ENCODE measurements at regions not wholly inside any gene's neighbourhood (a gene's known extent, or its start where the extent isn't known, plus 50 kb on each side); places are given as distances from the start of the nearest gene placed in this dataset.
"Not testable (repeated sequence)": the region's sequence is repeated elsewhere in the genome, so short reads cannot be mapped to it uniquely, and the experiment has no call there.

DNA sequence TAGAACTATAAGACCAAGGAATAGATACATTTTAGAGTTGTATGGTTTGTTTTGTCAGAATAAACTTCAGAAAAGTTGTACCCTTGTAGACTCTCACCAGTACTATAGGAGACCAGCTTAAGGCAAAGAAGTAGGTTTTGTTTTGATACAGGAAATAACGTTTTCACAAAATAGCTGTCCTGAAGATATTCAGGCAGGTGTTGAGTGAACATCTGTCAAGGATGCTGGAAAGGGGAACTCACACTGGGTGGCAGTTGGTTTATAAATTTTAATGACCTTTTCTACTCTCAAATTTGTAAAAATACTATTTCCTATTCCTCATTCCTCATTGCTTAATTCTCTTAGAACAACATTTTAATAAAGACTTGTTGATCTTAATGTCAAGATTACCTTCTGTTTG, 174.0 kb upstream of the MAN1A1 start:
- DNase-seq = no peak

DNA sequence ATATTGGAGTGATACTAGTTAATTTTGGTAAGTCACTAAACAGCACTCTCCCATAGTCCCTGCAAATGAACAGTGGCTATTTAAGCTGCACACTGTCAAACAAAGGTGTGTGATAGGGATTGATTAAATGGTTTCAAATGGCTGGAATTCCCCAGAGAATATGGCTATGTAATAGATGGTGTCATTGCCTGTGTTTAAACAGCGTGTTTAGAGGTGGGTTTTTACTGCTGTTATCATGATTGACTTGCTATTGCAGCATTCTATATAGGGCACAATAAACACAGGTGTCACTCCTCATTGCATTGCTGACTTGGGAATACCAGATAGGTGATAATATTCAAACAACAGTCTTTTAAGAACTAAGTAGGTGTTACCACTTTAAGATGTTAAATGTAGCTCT, 171.7 kb upstream of the MAN1A1 start:
- no peak for DNase-seq

DNA sequence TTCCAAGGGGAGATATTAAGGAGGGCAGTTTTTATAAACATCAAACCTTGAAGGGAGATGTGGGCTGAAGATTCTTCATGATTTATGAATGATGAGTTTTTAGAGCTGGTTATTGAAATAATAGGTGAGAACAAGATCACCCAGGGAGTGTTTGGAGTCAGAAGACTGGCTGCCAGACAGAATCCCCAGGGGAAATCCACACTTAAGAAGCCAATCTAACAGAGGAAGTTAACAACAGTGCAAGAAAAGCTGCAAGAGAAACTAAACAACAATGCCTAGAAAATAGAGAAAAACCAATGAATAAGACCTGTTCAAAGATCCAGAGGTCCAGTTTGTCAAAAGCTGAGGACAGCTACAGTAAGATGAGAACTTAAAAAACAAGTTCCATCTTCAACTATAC, 167.9 kb upstream of the MAN1A1 start:
- no peak for DNase-seq

DNA sequence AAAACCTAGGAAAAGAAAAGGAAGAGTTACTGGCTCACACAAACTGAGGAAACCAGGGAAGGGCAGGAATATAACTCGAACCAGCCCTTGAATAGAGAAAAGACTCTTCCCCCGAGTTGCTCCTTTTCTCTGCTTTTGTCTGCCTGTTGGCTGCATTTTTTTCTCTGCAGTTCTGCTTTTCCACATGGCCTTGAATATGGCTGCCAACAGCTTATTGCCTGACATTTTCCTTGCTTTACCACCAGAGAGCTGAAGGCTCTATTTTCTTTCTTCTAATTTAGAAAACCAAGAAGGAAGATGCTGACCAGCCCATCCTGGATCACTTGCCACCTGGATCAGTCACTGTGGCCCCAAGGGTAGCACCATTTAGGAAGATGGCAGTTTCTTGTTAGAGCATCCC, 164.8 kb upstream of the MAN1A1 start:
- DNase-seq = no peak

DNA sequence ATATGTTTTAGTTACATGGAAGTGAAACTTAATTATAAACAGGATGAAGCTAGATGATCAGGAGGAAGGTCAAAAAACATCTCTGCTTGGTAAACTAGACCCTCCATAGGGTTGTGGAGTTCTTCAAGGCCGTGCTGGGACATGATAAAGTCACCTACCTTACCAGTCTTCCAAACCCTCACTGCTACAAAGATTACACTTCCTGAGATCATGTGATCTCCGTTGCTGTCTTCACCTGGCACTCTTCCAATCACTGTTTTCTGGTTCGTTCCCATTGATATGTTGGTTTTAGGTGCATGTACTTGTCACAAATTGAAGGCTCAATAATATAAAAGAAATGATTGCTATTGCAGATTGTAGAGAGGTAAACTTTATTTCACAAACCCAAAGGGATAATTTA, 161.5 kb upstream of the MAN1A1 start:
- no peak for DNase-seq

DNA sequence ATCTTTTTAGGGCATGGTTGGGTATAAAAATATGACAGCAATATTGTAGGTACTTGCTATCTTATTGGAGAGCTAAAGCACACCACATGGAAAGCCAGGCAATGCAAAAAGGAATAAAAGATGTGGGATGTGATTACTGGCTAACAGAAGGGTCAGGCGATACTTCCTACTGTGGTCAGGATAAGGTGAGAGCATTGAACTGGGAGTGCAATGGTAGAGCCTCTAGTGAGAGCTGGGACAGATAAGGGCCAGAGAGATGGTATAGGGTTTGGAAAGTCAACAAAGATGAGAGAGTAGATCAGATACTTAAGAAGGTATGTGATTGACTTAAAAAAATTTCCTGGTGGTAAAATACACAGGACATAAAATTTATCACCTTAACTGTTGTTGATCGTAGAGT, 160.7 kb upstream of the MAN1A1 start:
- no peak for DNase-seq

DNA sequence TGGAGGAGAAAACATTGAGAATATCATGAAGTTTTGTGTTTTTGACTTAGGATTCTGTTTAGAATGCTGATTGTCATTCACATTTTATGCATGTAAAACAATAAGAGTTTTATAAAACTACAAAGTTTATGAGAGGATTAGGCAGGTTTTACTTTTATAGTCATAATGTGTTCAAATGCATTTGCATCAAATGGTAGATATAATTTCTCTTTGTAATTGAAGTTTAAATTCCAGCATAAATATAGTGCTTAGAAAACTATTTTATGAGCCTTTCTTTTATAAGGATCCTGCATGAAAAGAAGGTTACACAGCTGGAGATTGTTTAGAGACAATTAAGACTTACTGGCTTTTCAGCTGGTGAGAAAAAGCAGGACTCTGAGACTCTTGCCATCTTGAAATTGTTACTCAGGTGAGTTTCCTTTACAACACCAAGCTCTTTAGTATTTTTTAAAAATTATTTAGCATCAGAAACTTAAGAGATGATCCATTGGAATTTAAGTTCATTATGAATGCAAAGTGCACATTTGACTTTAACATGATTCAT, 157.1 kb upstream of the MAN1A1 start:
- no peak for DNase-seq

DNA sequence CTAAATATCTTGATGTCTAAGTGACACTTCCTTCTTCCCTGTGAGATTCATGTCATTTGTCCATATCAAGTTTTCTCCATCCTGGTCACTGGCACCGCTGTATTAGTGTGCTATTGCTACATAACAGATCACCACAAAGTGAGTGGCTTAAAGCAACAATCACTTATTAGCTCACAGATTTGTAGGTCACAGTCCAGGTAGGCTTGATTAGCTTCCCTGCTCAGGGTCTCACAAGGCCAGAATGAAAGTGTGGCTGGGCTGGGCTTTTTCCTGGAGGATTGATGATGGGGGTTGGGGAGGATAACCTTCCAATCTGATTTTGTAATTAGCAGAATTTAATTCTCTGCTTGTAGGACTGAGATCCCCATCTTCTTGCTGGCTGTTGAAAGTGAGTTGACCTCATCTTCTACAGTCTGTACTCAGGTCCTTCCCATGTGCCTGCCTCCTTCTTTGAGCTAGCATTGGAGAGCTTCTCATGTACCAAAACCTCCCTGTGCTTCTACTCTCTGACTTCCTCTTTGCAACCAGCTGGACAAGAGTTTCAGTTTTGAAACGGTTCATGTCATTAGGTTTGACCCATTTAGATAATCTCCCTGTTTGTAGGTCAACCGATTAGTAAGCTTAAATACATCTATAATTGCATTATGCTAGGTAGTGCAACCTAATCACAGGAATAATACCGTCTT, 152.4 kb upstream of the MAN1A1 start:
- DNase-seq = no peak

DNA sequence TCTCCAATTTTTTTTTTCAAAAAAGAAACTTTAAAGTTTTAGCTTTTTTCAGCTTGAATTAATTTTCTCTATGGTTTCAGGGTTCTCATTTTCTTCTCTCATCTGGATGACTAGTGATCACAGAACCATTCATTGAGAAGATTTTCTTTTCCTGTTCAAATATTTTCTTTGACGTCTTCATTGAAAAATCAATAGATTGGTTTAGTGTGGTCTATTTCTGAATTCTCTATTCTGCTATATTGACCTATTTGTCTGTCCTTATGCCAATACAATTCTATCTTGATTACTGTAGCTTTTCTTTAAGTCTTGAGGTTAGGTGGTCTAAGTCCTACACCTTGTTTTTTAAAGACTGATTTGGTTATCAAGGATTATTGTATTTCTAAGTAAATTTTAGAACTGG, 150.2 kb upstream of the MAN1A1 start:
- no peak for DNase-seq

DNA sequence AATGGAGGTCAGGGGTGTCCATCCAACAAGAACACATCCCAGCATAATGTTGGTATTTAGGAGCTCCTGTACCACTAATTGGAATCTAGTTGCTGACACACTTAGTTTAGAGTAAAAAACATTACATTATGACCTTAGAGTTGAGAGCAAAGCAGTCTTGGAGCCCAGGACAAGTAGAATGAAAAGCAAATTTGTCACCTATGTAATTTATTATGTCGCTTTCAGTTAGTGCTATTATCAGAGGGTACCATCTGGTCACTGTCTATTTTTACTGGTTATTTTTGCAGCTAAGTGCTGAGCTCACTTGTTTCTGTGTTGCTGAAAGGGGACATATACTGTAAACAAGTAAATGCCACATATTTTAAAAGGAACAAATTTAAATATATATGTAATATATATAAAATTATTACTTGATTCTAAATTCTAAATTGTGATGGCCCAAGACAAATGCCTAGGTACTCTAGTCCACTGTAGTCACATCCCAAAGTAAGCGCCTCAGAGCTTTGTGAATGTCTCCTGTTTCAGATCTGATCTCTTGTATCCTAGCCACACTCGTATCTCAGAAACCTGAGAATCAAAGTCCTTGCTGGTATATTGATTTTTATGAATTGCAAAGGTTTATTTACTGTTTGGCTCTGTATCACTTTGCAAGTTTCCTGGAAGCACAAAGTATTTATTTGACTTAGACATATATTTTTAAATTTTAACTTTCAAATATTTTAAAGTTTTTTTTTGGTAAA, 148.6 kb upstream of the MAN1A1 start:
- DNase-seq = no peak

DNA sequence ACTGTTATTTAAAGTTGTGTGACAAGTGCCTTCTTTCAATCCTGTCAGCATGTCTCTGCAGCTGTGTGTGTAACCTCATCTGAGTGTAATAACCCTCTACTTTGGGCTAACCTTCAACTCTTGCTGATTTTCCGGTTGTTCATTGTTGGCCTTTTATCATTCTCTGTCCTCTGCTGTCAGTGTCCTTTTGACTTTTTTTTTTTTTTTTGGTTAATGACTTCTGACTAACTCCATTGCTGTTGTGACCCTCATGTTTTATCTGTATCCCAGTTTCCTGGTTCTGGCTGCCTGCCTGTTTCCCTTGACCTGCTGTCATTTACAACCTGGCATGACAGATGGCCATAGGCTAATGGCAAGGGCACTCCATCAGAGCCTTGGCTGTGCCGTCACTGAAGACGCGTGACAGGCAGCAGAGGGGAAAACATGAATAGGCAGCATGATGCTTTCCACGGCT, 145.7 kb upstream of the MAN1A1 start:
- DNase-seq = peak; percentile 77

DNA sequence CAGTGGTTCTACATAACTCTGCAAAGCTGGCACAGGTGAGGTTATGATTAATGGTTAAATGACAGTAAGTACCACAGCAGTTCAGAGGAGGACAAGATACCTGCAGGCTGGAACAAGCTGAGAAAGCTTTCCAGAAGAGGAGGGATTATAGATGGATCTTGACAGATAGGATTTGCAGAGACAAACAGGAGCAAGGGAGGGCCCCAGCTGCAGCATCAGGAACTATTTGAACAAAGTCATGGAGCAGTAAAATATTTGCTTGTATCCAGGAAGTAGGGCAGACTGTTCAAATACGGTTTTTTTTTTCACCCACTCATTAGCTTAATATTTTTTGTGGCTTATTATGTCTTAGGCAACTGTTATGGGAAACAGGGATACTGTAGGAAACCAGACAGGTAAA, 144.4 kb upstream of the MAN1A1 start:
- DNase-seq = no peak

DNA sequence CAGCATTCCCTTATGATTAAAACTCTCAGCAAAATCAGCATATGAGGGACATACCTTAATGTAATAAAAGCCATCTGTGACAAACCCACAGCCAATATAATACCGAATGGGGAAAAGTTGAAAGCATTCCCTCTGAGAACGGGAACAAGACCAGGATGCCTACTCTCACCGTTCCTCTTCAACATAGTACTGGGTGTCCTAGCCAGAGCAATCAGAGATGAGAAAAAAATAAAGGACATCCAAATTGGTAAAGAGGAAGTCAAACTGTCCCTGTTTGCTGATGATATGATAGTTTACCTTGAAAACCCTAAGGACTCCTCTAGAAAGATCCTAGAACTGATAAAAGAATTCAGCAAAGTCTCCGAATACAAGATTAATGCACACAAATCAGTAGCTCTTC, 141.6 kb upstream of the MAN1A1 start:
- not testable (repeated sequence) for DNase-seq

DNA sequence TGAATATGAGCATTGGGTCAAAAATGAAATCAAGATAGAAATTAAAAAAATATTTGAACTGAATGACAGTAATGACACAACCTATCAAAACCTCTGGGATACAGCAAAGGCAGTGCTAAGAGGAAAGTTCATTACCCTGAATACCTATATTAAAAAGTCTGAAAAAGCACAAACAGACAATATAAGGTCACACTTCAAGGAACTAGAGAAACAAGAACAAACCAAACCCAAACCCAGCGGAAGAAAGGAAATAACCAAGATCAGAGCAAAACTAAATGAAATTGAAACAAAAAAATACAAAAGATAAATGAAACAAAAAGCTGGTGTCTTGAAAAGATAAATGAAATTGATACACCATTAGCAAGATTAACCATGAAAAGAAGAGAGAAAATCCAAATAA, 140.5 kb upstream of the MAN1A1 start:
- DNase-seq = not testable (repeated sequence)

DNA sequence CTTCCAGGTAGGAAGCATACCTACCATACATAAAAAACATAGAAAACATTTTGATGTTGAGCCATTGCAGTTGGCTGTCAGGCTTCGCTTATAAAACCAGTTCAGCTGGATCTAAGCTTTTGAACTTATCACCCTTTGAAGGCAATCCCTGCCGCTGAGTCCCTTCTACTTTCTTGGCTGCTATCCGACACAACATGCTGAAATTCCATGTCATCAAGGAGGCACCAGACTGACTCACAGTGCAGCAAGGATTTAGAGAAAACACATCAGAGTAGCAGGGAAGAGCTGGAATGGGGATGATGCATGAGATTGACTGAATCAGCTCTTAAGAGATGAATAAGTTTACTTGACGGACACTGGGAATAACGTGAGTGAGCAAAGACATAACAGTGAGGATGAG, 135.0 kb upstream of the MAN1A1 start:
- no peak for DNase-seq

DNA sequence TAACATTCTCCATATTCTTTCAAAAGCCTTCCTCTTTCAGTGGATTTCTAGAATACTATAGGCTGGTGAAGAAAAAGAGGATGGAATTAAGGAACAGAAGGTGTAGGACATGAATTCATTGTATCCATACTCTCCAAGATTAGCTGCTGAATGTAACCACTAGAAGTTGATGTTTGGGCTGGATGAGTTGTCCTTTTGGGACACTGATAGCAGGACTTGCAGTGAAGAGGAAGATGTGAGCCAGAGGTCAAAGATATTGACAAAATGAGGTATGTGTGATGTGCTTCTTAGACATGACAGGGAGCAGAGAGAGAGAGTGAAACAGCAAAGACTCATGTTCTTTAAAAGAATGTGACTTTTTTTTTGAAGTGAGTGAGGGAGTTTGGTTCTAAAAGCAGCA, 134.3 kb upstream of the MAN1A1 start:
- no peak for DNase-seq

DNA sequence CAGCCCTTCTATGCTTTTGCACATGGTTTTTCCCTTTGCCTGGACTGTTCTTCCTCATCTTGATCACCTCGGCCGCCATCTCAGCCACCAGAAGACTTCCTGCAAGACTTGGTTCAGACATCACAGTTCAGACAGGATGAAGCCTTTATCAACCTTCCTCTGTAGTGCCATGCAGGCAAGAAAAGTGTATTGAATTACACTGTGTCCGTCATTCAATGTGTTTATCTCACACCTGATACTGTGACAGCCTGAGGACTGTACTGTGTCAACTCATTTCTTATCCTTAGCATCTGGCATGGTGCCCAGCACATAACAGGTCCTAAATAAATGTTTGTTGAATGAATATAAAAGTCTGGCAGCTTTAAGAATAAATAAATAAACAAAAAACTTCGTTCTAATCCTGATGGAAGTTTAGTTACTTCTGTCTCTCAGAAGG, 133.3 kb upstream of the MAN1A1 start:
- DNase-seq = no peak

DNA sequence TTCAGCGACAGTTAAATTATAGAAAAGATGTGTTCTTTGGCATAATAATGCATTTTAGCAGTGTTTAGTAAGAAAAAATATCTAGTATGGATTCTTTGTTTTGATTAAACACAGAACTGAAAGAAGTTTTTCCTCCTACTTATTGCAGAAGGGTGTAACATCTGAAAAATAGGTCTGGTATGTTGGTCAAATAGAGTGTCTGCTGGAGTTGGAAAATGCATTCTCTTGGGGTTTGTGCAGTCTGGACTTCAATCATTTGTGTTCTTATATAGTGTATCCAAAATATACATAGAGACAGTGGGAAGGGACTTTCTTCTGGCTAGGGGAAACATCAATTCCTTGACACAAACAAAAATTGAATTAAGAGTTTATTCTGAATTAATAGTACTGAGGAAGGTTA, 132.4 kb upstream of the MAN1A1 start:
- DNase-seq = no peak

DNA sequence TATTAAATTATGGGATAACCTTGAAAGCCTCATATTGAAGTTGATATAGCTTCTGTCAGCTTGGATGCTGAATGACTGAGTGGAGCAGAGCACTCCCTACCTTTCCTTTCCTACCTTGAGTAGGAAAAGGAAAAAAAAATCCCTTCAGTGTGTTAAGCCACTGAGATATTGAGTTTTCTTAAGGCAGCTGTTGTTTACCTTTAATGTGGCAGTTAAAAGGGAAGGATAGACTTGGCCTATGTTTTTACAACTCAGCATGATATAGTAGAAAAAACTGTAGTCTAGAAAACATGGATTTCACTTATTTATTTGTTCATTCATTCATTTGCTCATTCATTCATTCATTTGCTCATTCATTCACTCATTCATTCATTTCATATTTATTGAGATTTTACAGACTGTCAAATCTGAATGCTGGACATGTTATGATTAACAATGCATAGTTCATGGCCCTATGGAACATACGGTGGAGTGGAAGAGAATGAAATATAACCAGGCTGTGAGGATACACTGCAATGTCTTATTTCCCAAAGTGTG, 131.5 kb upstream of the MAN1A1 start:
- DNase-seq = no peak

DNA sequence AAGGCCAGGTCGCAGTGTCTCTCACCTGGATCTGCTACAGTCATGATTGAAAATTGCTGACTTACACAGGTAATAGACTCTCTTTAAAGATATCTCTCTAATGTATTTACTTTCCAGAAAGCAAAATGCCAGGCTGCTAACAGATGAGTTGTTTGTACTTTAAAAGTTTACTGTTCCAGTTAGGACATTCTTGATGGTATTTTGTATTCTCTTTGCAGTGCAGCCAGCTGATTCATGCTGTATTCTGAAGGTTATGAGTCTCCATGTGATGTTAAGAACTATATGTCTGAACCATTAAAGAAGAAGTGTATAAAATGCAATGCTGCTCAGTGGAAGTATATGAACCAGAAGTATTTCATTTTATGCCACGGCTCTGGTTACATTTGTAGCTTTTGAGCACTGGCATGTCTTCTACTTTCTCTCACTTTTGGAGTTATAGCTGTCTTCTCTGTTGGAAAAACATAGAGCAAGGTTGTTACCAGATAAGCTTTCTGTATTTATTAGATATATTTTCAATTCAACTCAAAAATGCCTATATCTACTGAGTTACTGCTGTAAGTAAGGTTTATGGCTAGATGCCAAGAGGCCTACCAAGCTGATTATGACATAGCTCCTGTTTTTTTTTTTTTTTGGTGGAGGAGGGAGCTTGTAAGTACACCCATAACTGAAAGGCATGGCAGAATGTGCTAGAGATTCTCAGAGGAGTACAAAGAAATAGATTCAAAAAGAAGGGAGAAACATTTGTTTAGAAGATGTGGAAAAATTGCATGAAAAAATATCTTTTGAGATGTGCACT, 130.5 kb upstream of the MAN1A1 start:
- DNase-seq = no peak

DNA sequence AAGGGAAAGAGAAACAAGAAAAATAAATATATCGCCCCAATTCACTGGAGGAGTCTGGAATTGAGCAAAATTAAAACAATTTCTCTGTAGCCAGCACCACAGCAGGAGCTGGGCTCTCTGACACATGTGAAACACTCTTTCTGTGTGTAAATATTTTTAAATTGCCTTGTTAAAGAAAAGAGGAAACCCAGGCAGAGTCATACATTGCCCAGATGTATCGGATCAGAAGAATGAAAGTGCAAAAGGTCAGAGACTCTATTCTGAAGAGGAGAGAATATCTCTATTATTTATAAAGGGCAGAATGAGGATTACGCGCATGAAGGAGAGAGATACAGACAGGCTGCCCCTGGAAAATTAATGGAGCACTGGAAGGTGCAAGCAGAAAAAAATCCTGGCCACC, 127.0 kb upstream of the MAN1A1 start:
- DNase-seq = no peak

DNA sequence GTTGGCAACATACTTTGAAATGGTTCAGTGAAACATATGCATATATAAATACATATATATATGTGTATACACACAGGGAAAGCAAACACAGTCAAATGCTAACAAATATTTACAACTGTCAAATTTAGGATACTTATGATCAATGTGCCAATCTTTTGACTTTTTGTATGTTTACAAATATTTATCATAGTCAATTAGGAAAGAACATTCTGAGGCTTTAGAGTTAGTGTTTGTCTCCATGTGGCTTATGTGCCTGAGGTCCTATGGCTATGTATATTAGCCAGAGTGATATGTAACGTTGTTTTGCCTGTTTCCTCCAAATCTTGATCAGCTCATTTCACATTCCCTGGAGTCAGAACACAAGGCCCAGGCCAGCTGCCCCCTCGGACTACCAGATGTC, 126.5 kb upstream of the MAN1A1 start:
- DNase-seq = no peak

DNA sequence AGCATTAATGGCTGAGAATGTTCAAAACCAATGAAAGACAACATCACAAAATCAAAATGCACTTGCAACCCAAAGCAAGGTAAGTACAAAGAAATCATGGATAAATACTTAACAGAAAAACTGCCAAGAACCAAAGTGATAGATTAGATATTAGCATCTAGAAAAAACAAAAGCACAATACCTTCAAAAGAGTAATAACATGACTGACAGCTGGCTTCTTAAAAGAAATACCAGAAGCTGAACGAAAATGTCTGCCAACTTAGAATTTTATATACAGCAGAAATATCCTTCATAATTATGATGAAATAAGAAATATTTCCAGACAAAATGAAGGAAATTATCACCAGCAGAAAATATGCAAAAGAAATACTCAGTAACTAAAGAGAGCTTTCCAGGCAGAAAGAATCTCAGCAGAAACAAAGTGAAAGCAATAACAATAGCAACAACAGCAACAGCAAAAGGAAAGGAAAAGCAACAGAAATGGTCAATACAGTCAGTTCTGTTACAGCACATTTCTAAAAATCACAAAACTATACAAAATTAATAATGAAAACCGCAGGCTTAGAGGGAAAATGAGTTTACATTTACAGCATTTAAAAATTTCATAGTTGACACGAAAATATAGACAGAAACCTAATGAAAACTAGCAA, 121.5 kb upstream of the MAN1A1 start:
- DNase-seq = no peak
